HG03066 (cell line): ENCODE measurements at regions not wholly inside any gene's neighbourhood (a gene's known extent, or its start where the extent isn't known, plus 50 kb on each side); places are given as distances from the start of the nearest gene placed in this dataset.

ENCODE experiments used
- ATAC-seq: cut with Tn5 transposase; IDR thresholded peaks from one replicate; pipeline ENCODE4 v1.9.1; 2021; ENCODE audit warnings: low read depth; ENCODE audit not compliant: unreplicated experiment

- ATAC-seq = no peak
Observed at GRCh38 chr6:147802459-147802858, 294.0 kb downstream of the SAMD5 start.

DNA sequence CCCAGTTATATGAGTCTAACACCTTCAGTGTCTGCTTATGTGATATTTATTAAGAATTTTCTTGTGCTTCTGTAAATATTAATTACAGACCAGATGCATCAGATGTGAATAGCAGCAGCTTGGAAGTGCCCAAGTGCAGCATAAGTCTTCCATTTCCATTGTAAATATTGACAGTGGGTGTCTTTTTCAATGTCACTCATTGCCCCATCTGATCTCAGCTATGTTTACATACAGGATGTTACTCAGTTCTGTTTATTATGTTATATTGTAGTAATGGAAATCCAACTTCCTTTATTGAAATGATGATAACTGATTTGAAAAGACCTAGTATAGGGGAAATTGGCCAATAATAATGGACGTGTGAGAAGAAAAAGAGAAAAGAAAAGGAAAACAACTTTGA lies 296.7 kb downstream of the SAMD5 start:
- no peak for ATAC-seq

DNA sequence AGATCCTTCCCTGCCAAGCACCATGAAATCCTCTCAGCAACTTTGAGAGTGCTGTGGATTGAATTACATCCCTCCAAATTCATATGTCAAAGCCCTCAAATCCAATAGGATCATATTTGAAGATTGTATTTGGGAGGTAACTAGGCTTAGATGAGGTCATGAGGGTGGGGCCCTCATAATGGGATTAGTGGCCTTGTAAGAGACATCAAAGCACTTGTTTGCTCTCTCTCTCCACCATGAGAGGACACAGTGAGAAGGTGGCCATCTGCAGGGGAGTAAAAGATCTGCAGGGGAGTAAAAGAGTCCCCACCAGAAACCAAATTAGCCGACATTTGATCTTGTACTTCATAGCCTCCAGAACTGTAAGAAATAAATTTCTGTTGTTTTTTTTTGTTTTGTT lies 298.2 kb downstream of the SAMD5 start:
- no peak for ATAC-seq

DNA sequence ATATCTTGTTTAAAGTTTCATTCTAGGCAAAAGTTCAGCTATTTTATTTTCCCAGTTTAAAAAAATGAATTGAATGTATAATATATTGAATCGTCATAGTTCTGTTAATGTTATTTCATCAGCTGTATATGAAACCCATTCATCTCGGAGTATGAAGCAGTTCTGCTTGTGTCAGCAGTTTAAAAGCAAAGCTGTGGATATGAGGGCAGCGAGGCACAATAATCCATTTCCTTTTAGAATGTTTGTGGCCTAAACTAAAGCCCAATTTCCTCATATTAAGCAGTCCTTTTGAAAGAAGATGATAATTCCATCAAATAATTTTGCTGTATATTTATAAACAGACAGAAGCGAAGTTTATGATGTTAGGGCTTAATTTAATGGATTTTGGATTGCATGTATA lies 300.1 kb downstream of the SAMD5 start:
- no peak for ATAC-seq

GRCh38 chr6:147811913-147812629 lies 303.6 kb downstream of the SAMD5 start:
- ATAC-seq = no peak

DNA sequence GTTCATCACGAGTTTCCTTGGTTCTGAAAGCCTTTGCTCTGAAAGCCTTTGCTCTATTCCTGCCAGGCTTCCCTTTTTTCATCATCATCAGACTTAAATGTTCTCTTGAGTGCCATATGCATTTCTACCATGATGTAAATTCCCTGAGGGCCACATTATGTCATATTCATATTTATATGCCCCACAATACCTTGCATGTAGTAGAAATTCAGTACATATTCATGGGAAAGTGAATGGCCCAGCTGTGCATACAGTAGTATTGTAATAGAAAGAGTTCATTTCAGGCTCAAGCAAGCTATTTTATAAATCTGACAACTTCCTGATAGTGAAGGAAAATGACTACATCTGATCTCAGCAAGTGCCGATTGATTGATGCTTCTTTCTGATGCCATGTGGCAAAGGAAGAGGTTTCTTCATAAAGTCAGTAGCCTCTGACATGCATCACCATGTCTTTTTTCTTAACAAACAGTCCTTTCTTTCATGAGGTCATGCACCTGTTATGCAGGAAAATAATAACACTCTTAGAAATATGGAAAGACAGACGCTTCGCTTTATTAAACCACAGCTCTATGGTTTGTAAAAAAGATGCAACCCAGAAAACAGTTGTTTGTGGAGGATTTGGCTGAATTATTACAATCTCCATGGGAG lies 308.7 kb downstream of the SAMD5 start:
- ATAC-seq = no peak

DNA sequence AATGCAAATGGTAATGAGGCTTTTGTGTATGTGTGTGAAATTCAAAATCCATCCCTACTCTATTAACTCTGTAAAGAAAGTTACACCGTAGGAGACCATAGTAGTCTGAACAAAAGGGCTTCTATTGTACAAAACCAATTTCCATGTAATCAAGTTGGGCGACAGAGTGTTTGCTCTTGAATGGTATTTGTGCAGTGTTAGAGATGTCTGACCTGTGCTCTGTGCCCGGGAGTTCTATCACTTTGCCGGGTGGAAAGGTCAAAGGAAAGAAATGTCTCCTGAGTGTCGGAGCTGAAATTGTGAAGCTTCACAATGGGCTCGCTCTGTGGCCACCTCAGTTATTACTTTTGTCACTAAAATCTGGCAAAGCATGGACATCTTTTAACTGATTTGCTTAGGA lies 312.0 kb downstream of the SAMD5 start:
- no peak for ATAC-seq

- no peak for ATAC-seq
Observed at GRCh38 chr6:147821295-147821897, 312.9 kb downstream of the SAMD5 start.

- no peak for ATAC-seq
Observed at GRCh38 chr6:147823936-147824335, 315.4 kb downstream of the SAMD5 start.

- no peak for ATAC-seq
Observed at GRCh38 chr6:147825848-147826247, 317.4 kb downstream of the SAMD5 start.

- no peak for ATAC-seq
Observed at GRCh38 chr6:147826698-147827097, 318.2 kb downstream of the SAMD5 start.

GRCh38 chr6:147829418-147829817 lies 320.9 kb downstream of the SAMD5 start:
- ATAC-seq = no peak

DNA sequence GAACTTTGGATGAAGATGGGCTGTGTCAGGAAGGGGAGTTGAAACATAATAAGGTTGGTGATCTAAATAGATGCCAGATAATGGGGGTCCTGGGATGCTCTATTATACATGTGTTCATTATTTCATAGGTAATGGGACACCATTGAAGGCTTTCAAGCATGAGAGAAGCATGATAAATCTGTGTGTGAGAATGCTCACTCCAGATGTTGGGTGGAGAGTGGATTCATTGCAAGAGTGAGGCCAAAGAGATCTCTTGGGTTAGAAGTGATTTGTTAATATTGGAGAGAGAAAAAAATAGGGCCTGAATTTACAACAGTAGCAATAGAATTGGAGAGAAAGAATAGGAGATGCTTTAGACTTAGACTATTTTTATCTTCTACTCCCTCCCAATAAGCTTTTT lies 321.3 kb downstream of the SAMD5 start:
- ATAC-seq = no peak

GRCh38 chr6:147831356-147831755 lies 322.9 kb downstream of the SAMD5 start:
- ATAC-seq = no peak

- ATAC-seq = no peak
Observed at GRCh38 chr6:147833607-147834006, 325.1 kb downstream of the SAMD5 start.

DNA sequence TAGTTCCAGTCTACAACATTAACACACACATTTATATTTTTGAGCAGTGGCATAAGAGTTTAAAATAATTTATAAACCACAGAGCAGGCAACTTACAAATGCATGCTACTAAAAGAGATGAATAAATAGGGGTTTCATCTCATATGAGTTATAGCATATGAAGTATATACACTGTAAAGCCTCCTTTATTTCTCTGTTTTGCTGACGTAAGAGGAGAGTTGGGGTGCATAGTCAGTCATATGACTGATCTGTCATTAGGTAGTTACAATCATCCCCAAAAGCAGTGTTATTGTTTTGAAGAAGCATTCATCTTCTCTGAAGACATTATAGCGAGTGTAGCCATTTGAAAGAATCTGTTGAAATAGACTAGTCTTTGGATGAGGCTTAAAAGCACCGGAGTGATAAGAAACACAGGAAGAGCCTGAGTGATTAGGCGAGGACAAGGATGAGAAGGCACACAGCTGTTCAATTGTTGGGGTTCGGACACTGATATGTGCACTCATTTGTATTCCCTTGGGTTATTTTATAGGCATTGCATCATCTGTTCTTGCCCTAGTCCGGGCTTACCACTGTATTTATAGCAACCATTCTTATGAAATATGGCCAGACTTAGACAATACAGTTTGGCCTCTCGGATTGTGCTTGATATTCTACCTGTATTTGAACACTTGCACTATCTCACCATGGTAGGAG lies 325.7 kb downstream of the SAMD5 start:
- no peak for ATAC-seq

- ATAC-seq = no peak
Observed at GRCh38 chr6:147837540-147837939, 329.1 kb downstream of the SAMD5 start.

GRCh38 chr6:147839708-147840610 lies 331.5 kb downstream of the SAMD5 start:
- no peak for ATAC-seq

GRCh38 chr6:147841547-147842148 lies 333.2 kb downstream of the SAMD5 start:
- ATAC-seq = no peak
